HG02840 (cell line): ENCODE measurements at regions not wholly inside any gene's neighbourhood (a gene's known extent, or its start where the extent isn't known, plus 50 kb on each side); places are given as distances from the start of the nearest gene placed in this dataset.
"Not testable (repeated sequence)": the region's sequence is repeated elsewhere in the genome, so short reads cannot be mapped to it uniquely, and the experiment has no call there.

Source experiments
- ATAC-seq: cut with Tn5 transposase; IDR thresholded peaks from one replicate; pipeline ENCODE4 v1.9.1; 2021; ENCODE audit warnings: mild to moderate bottlenecking, moderate library complexity, moderate number of reproducible peaks; ENCODE audit not compliant: unreplicated experiment, low FRiP score

GRCh38 chr15:31177951-31178350 lies 76.4 kb upstream of the TRPM1 start:
- ATAC-seq, result no peak

- ATAC-seq, result no peak
Observed at GRCh38 chr15:31178705-31179104, 77.2 kb upstream of the TRPM1 start.

- no peak for ATAC-seq
Observed at GRCh38 chr15:31179693-31180092, 78.2 kb upstream of the TRPM1 start.

DNA sequence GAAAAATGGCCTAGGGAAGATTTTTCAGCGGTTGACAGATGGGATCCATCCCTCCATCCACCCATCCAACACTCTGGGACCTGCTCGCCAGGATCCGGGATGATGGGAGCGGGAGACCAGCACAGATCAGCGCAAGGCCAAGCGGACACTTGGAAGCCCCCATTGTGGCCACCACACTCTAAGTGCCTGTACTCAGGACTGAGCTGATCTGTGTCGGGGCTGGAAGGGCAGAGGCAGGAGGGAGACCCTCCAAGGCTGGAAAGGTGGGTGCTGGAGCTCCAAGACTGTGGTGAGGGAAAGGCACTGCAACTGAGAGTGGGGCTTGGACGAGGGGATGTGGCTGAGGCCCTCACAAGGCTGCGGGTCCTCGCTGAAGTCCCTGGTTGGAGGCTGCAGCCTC lies 91.8 kb upstream of the TRPM1 start:
- no peak for ATAC-seq

DNA sequence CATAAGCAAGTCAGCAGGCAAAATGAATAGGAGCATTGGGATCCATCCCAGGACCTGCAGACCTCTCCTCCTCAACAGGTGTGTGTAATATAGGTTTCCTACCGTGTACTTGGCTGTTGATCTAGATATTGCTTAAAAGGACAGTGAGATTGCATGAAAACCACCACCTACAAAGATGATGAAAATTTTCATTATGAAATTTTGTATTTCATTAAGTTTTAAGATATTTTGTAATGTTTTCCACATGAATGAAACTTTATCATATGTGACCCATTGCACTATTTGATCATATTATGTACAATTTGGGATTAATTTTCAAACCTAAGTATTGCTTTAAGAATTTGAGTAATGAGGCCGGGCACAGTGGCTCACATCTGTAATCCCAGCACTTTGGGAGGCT lies 94.3 kb upstream of the TRPM1 start:
- no peak for ATAC-seq

GRCh38 chr15:31197497-31198414 lies 96.2 kb upstream of the TRPM1 start:
- no peak for ATAC-seq

DNA sequence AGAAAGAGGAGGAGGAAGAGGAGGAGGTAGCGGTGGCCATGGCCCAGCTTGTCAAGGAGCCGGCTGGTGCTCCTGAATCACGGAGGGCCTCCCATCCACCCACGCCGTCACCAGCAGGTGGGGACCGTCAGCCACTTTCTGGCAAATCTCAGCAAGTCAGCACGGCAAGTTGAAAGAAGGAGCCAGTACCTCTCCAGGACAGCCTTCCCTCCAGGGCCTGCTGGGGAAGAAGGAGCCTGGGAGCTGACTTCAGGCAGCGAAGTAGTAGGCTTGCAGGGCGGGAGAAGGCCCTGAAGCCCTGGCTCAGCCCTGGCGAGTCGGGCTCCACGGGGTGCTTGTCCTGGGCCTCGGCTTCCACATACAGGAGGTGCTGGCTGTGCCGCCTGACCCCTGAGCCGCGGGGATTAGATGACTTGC lies 99.2 kb upstream of the TRPM1 start:
- no peak for ATAC-seq

GRCh38 chr15:31202953-31203352 lies 101.4 kb upstream of the TRPM1 start:
- ATAC-seq, result no peak

GRCh38 chr15:31203999-31204398 lies 102.5 kb upstream of the TRPM1 start:
- no peak for ATAC-seq

GRCh38 chr15:31206386-31207181 lies 105.1 kb upstream of the TRPM1 start:
- ATAC-seq, result no peak

GRCh38 chr15:31207246-31207645 lies 105.7 kb upstream of the TRPM1 start:
- ATAC-seq, result no peak

DNA sequence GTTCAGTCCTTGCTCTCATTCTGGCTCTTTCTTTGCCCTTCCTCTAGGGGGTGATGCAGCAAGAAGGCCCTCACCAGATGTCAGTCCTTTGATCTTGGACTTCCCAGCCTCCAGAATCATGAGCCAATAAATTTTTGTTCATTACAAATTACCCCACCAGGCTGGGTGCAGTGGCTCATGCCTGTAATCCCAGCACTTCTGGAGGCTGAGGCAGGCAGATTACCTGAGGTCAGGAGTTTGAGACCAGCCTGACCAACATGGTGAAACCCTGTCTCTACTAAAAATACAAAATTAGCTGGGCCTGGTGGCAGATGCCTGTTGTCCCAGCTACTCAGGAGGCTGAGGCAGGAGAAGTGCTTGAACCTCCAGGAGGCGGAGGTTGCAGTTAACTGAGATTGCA lies 106.3 kb upstream of the TRPM1 start:
- ATAC-seq, result not testable (repeated sequence)

GRCh38 chr15:31208817-31209216 lies 107.3 kb upstream of the TRPM1 start:
- no peak for ATAC-seq

DNA sequence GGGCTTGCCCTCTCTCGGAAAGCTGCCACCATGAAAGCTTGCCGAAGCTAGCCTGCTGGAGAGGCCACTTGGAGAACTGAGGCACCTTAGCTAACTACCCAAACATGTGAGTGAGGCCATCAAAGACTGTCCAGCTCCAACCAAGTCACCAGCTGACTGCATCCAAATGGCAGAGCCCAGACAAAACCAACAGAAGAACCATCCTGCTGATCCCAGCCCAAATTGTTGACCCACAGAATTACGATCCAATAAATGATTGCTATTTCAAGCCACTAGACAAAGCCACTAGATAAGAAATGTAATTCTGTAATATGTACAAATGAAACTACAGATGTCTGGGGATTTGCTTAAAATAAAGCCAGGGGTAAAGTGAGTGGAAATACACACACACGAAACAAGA lies 109.8 kb upstream of the TRPM1 start:
- no peak for ATAC-seq

GRCh38 chr15:31212326-31213080 lies 111.0 kb upstream of the TRPM1 start:
- ATAC-seq, result no peak

GRCh38 chr15:31214158-31214863 lies 112.3 kb upstream of the KLF13 start:
- no peak for ATAC-seq

DNA sequence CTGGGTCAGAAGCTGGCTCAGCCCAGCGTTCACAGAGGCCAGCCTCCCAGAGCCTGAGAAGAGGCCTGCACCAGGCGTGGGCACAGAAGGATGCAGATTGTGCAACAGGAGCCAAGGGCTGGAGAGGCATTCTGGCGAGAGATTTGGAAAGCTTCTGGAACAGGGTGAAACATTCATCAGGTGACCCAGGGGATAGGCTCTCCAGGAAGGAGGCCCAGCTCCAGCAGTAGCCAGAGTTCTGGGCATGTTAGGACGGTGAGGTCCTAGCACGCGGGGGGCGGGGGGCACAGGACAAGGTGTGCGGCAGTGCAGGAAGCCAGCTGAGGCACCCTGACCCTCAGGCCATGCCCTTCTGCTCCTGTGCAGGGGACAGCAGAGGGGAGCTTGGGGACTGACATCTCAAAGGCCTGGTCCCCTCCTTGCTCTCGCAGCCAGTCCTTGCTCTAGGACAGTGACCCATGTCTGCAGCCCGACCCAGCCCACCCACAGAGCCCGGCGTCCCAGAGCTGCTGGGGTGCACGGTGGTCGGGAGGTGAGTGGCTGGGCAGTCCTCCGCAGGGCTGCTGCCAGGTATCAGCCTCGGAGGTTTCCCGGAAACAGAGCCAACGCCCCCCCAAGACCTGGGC lies 111.7 kb upstream of the KLF13 start:
- no peak for ATAC-seq

DNA sequence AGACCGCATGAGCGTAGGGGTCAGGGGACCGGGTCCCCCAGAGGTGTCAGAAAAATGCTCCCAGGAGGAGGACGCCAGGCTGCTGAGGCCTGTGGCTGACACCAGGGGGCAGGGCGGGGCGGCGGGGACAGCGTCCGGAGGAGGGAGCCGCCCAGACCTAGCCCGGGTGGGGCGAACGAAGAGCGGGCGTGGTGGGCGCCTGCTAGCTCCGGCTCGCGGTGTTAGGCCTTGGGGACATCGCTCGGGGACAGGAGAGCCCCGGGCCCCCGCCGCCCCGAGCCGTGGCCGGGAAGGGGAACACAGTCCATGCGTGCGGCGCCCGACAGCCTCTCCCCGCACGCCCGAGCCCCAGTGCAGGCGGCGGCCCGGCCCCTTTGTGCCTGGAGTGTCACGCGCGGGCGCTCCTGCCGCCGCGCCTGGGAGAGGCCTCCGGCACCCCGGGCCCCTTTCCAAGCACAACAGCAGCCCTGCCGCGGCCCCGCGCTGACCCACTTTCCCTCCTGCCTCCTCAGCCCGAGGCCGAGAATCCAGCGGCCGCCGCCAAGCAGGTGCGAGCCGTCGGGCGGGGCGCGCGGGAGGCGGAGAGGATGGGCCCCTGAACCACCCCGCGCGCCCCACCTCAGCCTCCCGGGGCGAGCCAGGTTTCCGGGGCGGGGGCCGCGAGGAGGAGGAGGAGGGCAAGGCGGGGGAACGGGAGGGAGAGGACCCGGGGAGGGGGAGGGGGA lies 111.0 kb upstream of the KLF13 start:
- ATAC-seq, result peak; percentile 79
